Esophagus muscularis mucosa (tissue), 4 donors: ENCODE measurements at regions not wholly inside any gene's neighbourhood (a gene's known extent, or its start where the extent isn't known, plus 50 kb on each side); places are given as distances from the start of the nearest gene placed in this dataset.
"Not testable (repeated sequence)": the region's sequence is repeated elsewhere in the genome, so short reads cannot be mapped to it uniquely, and the experiment has no call there.

Experiments used
- DNase-seq: peaks from one replicate; pipeline ENCODE4 v3.0.0-alpha.2; 2017; ENCODE audit errors: extremely low spot score
- H3K27ac ChIP-seq, 4 donors: fragments of 200-600 bp; sonication (generic); replicated peaks in 1 of 4; 1 replicate in 3 of 4; 2 replicates in 1 of 4; pipeline ENCODE4 v1.5.1; 2016 to 2019; ENCODE audit warnings: mild to moderate bottlenecking in 1 of 4
- H3K27me3 ChIP-seq, 4 donors: fragments of 200-600 bp; sonication (generic); one replicate each; pipeline versions ENCODE4 v1.5.1 to v1.6.0; 2016 to 2019
- H3K36me3 ChIP-seq, 4 donors: fragments of 200-600 bp; sonication (generic); one replicate each; pipeline ENCODE4 v1.5.1; 2016 to 2019
- H3K4me1 ChIP-seq, 4 donors: fragments of 200-600 bp; sonication (generic); one replicate each; pipeline ENCODE4 v1.5.1; 2016 to 2019
- H3K4me3 ChIP-seq, 4 donors: fragments of 200-600 bp; sonication (generic); 1 replicate in 2 of 4; 2 replicates in 2 of 4; pipeline ENCODE4 v1.5.1; 2016 to 2019; ENCODE audit warnings: mild to moderate bottlenecking in 4 of 4, moderate library complexity in 1 of 4
- H3K9me3 ChIP-seq, 4 donors: fragments of 200-600 bp; sonication (generic); 1 replicate in 3 of 4; 2 replicates in 1 of 4; pipeline ENCODE4 v1.5.1; 2016 to 2019
- EP300 ChIP-seq: sonication (generic); formaldehyde crosslinking; IDR thresholded peaks from one replicate; pipeline ENCODE4 v1.6.1; 2017; ENCODE audit warnings: antibody characterized with exemption
- POLR2A ChIP-seq: fragments of 450-650 bp; IDR thresholded peaks from one replicate; pipeline ENCODE4 v1.6.1; 2017; ENCODE audit warnings: antibody characterized with exemption, moderate library complexity, mild to moderate bottlenecking, low read depth
- POLR2AphosphoS5 ChIP-seq, 2 donors: sonication (generic); formaldehyde crosslinking; IDR thresholded peaks; one replicate each; pipeline ENCODE4 v1.6.1; 2017; ENCODE audit warnings: antibody characterized with exemption in 2 of 2
- WGBS: methylation state at CpG from one replicate; pipeline ENCODE4 v1.1.5; 2018; 5-methylcytosine and 5-hydroxymethylcytosine counted together
- intact Hi-C: fragments of 100-400 bp; cut with DNase I; formaldehyde crosslinking; loops from one replicate; pipeline ENCODE4 v1.15.1; 2023
- TF ChIP-seq, protein P1 (sequence below), 3 experiments: fragments of 200-600 bp in 2 of 3; fragments of 450-650 bp in 1 of 3; sonication (generic) in 2 of 3; IDR thresholded peaks; one replicate each; pipeline ENCODE4 v1.5.1; 2017 to 2019; ENCODE audit warnings: antibody characterized with exemption in 3 of 3, mild to moderate bottlenecking in 2 of 3, moderate library complexity in 1 of 3

DNA sequence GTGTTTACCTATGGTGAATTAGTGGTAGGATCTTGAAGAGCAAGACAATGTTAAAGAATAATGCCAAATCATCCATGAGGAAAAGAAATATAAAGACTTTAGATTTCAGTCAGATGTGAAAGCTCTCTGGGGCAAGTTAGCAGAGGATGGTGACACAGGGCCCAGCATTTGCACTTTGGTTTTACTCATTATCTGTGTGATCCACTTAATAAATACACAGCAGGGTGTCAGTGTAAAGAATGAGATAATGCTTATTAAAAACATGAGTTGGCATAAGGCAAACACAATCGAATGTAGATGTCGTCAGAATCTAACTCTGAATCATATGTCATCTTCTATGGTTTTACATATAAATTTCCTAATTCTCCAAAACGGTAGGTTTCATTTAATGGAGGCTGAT, 130.4 kb upstream of the PREP start:
- Histone ChIP-seq H3K4me3 (no peak overlapping the region), H3K9me3 (no peaks in the 10 kb centered on the region), H3K36me3 (no peaks in the 10 kb centered on the region), H3K27me3 (no peaks in the 10 kb centered on the region), H3K4me1 (peaks cover 0 to 6% (median 0%) of the 10 kb centered on the region in 4 donors), H3K27ac (no peak overlapping the region)
- WGBS: 89% methylated on average over 3 of the region's 3 CpGs
- DNase-seq: no peak
- TF ChIP-seq POLR2AphosphoS5 (IDR thresholded peaks at IDR 0.05) (no peak), POLR2A (no peak), EP300 (no peak)
- TF ChIP-seq, protein P1, sequence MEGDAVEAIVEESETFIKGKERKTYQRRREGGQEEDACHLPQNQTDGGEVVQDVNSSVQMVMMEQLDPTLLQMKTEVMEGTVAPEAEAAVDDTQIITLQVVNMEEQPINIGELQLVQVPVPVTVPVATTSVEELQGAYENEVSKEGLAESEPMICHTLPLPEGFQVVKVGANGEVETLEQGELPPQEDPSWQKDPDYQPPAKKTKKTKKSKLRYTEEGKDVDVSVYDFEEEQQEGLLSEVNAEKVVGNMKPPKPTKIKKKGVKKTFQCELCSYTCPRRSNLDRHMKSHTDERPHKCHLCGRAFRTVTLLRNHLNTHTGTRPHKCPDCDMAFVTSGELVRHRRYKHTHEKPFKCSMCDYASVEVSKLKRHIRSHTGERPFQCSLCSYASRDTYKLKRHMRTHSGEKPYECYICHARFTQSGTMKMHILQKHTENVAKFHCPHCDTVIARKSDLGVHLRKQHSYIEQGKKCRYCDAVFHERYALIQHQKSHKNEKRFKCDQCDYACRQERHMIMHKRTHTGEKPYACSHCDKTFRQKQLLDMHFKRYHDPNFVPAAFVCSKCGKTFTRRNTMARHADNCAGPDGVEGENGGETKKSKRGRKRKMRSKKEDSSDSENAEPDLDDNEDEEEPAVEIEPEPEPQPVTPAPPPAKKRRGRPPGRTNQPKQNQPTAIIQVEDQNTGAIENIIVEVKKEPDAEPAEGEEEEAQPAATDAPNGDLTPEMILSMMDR (IDR thresholded peaks at IDR 0.05): no peak
- intact Hi-C loops: no loop called here

DNA sequence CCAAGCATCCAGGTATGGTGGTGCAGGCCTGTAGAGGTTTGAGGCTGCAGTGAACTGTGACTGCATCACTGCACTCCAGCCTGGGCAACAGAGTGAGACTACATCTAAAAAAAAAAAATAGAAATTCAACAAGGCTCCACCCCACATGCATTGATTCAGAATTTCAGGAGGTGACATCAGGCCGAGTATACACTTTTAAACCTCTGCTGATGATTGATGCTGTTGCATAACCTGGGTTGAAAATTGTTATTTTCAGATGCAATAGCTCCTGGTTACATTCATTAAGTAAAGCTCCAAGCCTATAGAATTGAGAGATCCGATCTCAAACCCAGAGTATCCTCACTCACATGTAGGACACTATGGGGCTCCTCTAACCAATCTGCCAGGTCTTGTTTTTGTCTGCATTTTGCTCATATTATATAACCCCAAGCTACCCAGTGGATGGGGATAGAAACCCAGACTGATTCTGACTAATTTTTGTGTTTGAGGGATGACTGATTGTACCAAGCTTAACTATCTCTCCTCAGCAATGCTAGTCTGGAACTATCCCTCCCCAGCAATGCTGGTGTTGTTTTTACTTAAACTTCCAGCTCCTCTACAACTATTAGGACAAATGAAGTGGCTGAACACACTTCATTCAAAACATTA, 123.5 kb upstream of the PREP start:
- no peak for DNase-seq
- 84% methylated on average over 2 of the region's 2 CpGs for WGBS
- Histone ChIP-seq H3K9me3 (no peaks in the 10 kb centered on the region), H3K27ac (no peak overlapping the region), H3K4me1 (no peaks in the 10 kb centered on the region), H3K4me3 (no peak overlapping the region), H3K27me3 (no peaks in the 10 kb centered on the region), H3K36me3 (no peaks in the 10 kb centered on the region)
- intact Hi-C loops: no loop called here
- TF ChIP-seq POLR2A: no peak
- no peak for TF ChIP-seq EP300
- TF ChIP-seq, protein P1 (IDR thresholded peaks at IDR 0.05): no peak
- no peak for TF ChIP-seq POLR2AphosphoS5 (IDR thresholded peaks at IDR 0.05)

DNA sequence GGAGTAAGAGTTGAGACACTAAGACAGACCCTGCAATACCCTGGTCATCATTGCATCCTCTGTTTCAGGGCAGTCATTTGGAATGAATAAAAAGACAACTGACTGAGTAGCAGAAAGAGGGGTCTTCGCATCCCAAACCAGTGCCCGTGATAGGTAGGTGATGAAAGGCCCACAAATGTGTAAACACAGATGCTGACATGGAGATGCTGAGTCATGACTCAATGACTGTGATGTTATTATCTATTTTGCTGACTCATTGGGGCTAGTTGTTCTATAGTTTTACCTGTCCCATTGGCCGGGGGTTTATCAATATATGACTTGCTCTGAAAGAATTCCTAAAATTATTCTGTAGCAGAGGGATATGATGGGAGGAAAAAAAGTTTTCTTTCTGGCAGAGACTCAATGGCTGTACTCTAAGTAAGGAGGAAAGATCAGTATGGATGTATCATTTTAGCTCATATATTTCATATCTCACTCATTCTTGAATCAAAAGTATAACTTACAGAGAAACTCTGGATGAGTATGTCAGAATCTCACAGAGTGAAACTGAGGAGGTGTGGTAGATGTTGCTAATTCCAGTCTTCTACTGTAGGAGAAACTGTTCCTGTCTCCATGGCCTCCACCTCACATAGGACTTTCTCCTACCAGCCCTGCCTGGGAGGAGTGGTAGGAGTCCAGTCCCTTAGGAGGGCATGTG, 119.9 kb upstream of the PREP start:
- H3K9me3 ChIP-seq: no peaks in the 10 kb centered on the region
- no peaks in the 10 kb centered on the region for H3K36me3 ChIP-seq
- 92% methylated on average over 3 of the region's 3 CpGs for WGBS
- no peak overlapping the region for H3K4me3 ChIP-seq
- TF ChIP-seq, protein P1 (IDR thresholded peaks at IDR 0.05): no peak
- TF ChIP-seq EP300 (no peak), POLR2AphosphoS5 (IDR thresholded peaks at IDR 0.05) (no peak), POLR2A (no peak)
- H3K27ac ChIP-seq: no peak overlapping the region
- H3K27me3 ChIP-seq: no peaks in the 10 kb centered on the region
- no peak for DNase-seq
- H3K4me1 ChIP-seq: no peaks in the 10 kb centered on the region
- intact Hi-C loops: no loop called here

DNA sequence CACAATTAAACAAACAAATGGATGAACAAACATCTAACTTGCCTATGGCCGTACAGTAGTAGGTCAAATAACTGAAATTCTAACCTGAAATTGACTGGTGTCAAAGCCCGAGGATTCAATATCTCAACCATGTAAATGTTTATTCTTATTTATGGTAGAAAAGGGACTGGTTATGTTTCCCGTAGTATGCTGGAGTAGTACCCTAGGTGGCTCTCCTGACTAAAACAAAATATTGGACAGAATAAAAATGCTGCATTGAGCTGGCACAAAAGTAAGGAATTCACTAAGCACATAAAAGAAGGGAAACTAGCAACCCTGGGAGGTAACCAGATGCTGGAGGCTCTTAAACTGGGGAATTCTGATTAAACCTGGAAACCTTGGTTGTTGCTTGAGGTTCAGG, 117.1 kb upstream of the PREP start:
- no peak for DNase-seq
- no peaks in the 10 kb centered on the region for H3K4me1 ChIP-seq
- H3K4me3 ChIP-seq: no peak overlapping the region
- H3K27ac ChIP-seq: no peak overlapping the region
- H3K27me3 ChIP-seq: no peaks in the 10 kb centered on the region
- no peaks in the 10 kb centered on the region for H3K36me3 ChIP-seq
- TF ChIP-seq, protein P1 (IDR thresholded peaks at IDR 0.05): no peak
- no peak for TF ChIP-seq POLR2AphosphoS5 (IDR thresholded peaks at IDR 0.05)
- intact Hi-C loops: no loop called here
- no peaks in the 10 kb centered on the region for H3K9me3 ChIP-seq
- 92% methylated on average over 3 of the region's 3 CpGs for WGBS

DNA sequence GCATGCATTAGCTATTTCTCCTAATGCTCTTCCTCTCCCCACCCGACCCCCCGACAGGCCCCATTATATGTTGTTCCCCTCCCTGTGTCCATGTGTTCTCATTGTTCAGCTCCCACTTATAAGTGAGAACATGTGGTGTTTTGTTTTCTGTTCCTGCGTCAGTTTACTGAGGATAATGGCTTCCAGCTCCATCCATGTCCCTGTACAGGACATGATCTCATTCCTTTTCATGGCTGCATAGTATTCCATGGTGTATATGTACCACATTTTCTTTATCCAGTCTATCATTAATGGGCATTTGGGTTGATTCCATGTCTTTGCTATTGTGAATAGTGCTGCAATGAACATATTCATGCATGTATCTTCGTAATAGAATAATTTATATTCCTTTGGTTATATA, 116.1 kb upstream of the PREP start:
- H3K27me3 ChIP-seq, H3K4me1 ChIP-seq, H3K9me3 ChIP-seq, DNase-seq, intact Hi-C loops, H3K4me3 ChIP-seq, H3K36me3 ChIP-seq, H3K27ac ChIP-seq: not testable (repeated sequence)
- 93% methylated on average over 4 of the region's 4 CpGs for WGBS
